AG09319 (cell line): ENCODE measurements at regions not wholly inside any gene's neighbourhood (a gene's known extent, or its start where the extent isn't known, plus 50 kb on each side); places are given as distances from the start of the nearest gene placed in this dataset.
"Not testable (repeated sequence)": the region's sequence is repeated elsewhere in the genome, so short reads cannot be mapped to it uniquely, and the experiment has no call there.

ENCODE experiments used
- DNase-seq: peaks from one replicate; pipeline ENCODE4 v3.0.0-alpha.2; 2010; ENCODE audit warnings: low read depth; ENCODE audit errors: extremely low read depth
- TF ChIP-seq, protein P1 (sequence below): IDR thresholded peaks from 2 replicates; pipeline ENCODE4 v1.5.1; 2011; ENCODE audit warnings: low read depth, mild to moderate bottlenecking, inconsistent platforms, low read length, moderate library complexity

DNA sequence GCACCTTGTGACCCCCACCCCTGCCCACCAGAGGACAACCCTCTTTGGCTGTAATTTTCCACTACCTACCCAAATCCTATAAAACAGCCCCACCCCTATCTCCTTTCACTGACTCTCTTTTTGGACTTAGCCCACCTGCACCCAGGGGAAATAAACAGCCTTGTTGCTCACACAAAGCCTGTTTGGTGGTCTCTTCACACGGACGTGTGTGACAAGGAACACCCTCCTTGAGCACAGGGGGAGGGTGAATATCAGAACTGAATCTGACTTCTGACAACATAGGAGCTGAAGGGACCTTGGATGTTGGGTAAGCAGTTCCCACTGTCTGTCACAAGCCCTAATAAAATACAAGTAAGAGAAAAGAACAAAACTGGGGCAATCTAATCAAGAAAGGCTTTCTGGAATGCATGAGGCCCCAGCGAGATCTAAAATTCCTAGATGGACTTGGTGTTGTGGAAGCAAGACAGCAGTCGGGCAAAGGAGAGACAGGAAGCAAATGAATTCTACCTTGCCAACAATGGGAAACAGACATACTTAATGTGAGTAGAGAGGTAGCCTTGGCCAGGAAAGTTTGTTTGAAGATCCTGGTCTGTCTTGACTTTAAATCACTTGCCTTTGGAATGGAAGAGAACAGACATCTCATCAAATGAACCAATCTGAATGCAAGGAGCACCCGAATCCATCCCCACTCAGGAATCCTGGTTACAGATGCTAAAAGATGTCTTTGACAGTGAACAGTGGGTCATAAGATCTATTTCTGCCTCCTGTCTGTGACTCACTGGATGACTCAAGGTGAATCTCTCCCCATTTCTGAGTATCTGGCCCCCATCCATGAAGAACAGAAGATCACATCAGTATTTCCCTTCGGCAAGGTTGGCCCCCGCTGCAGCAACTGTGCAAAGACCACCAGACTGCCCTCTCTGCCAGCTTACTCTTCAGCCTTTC is 53.3 kb downstream of the OLFML3 start:
- DNase-seq, result no peak
- TF ChIP-seq, protein P1, sequence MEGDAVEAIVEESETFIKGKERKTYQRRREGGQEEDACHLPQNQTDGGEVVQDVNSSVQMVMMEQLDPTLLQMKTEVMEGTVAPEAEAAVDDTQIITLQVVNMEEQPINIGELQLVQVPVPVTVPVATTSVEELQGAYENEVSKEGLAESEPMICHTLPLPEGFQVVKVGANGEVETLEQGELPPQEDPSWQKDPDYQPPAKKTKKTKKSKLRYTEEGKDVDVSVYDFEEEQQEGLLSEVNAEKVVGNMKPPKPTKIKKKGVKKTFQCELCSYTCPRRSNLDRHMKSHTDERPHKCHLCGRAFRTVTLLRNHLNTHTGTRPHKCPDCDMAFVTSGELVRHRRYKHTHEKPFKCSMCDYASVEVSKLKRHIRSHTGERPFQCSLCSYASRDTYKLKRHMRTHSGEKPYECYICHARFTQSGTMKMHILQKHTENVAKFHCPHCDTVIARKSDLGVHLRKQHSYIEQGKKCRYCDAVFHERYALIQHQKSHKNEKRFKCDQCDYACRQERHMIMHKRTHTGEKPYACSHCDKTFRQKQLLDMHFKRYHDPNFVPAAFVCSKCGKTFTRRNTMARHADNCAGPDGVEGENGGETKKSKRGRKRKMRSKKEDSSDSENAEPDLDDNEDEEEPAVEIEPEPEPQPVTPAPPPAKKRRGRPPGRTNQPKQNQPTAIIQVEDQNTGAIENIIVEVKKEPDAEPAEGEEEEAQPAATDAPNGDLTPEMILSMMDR, result no peak

- DNase-seq, result no peak
- TF ChIP-seq, protein P1, result peak; percentile 35
Observed at GRCh38 chr1:114033216-114033706, 54.0 kb downstream of the OLFML3 start.

GRCh38 chr1:114033961-114034360 is 54.7 kb downstream of the OLFML3 start:
- TF ChIP-seq, protein P1, result no peak
- no peak for DNase-seq

- no peak for DNase-seq
- TF ChIP-seq, protein P1, result no peak
Observed at GRCh38 chr1:114034567-114035303, 55.5 kb downstream of the OLFML3 start.

DNA sequence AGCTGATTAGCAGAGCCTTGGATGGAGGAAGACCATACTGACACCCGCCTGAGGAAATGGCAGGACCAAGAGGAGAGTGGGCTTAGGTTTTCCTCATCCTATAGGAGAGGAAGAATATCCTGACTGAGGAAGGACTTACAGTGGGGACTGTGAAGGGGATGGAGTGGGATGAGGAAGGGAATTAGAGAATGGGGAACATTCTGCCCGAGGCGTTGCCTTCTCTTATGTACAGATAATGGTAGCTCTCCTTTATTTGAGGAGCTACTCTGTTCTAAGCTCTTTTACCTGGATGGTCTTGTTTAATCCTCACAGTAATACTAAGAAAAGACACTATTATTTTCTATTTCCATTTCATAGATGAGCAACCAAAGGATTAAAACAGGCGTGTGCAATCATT is 56.0 kb downstream of the OLFML3 start:
- TF ChIP-seq, protein P1, result no peak
- DNase-seq, result no peak

DNA sequence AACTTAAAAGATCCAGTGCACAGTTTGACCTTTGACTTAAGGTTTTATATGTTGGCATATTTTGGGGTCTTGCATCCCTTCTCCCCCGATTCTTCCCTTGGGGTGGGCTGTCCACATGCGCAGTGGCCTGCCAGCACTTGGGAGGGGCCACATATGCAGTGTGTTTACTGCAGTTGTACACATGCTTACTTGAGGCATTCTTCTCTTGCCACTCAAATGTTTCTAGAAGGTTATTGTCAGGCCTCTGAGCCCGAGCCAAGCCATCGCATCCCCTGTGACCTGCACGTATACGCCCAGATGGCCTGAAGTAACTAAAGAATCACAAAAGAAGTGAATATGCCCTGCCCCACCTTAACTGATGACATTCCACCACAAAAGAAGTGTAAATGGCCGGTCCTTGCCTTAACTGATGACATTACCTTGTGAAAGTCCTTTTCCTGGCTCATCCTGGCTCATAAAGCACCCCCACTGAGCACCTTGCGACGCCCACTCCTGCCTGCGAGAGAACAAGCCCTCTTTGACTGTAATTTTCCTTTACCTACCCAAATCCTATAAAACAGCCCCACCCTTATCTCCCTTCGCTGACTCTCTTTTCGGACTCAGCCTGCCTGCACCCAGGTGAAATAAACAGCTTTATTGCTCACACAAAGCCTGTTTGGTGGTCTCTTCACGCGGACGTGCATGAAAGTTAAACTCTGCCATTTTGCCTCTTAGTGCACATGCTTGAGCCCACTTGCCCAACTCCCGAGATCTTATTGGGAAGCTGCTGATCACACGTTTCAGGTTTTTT is 57.8 kb downstream of the OLFML3 start:
- not testable (repeated sequence) for DNase-seq

GRCh38 chr1:114037631-114037890 is 58.3 kb downstream of the OLFML3 start:
- TF ChIP-seq, protein P1, result no peak
- no peak for DNase-seq
